ENCODE measurements at regions not wholly inside any gene's neighbourhood (a gene's known extent, or its start where the extent isn't known, plus 50 kb on each side); places are given as distances from the start of the nearest gene placed in this dataset.
A peak's percentile ranks its signal among the peaks of the same experiment; 100 is the strongest.

- no peak for FAIRE-seq
These were observed 103.4 kb downstream of the QRFPR start for GRCh38 chr4:121277194-121278105.

GRCh38 chr4:121273191-121273590 lies 107.6 kb downstream of the QRFPR start:
- no peak for FAIRE-seq

GRCh38 chr4:121272526-121272925 lies 108.3 kb downstream of the QRFPR start:
- no peak for FAIRE-seq

- FAIRE-seq = no peak
These were observed 106.3 kb upstream of the TNIP3 start for GRCh38 chr4:121270389-121270788.

- no peak for FAIRE-seq
These were observed 104.9 kb upstream of the TNIP3 start for GRCh38 chr4:121269001-121269400.

GRCh38 chr4:121266982-121267381 lies 102.9 kb upstream of the TNIP3 start:
- no peak for FAIRE-seq

- FAIRE-seq = no peak
These were observed 92.9 kb upstream of the TNIP3 start for GRCh38 chr4:121256887-121257466.

GRCh38 chr4:121255986-121256750 lies 92.0 kb upstream of the TNIP3 start:
- no peak for FAIRE-seq

GRCh38 chr4:121253961-121254360 lies 89.8 kb upstream of the TNIP3 start:
- FAIRE-seq = no peak

GRCh38 chr4:121252224-121252806 lies 88.2 kb upstream of the TNIP3 start:
- peak; percentile 45 for FAIRE-seq

- FAIRE-seq = no peak
These were observed 84.6 kb upstream of the TNIP3 start for GRCh38 chr4:121248747-121249146.

- no peak for FAIRE-seq
These were observed 82.6 kb upstream of the TNIP3 start for GRCh38 chr4:121246698-121247097.

- FAIRE-seq = no peak
These were observed 79.4 kb upstream of the TNIP3 start for GRCh38 chr4:121243485-121243884.

GRCh38 chr4:121242188-121242750 lies 78.1 kb upstream of the TNIP3 start:
- no peak for FAIRE-seq

GRCh38 chr4:121239951-121240350 lies 75.8 kb upstream of the TNIP3 start:
- FAIRE-seq = no peak

GRCh38 chr4:121238461-121238860 lies 74.3 kb upstream of the TNIP3 start:
- FAIRE-seq = no peak

GRCh38 chr4:121237069-121237399 lies 72.9 kb upstream of the TNIP3 start:
- FAIRE-seq = no peak

GRCh38 chr4:121236353-121237068 lies 72.4 kb upstream of the TNIP3 start:
- no peak for FAIRE-seq

- no peak for FAIRE-seq
These were observed 69.9 kb upstream of the TNIP3 start for GRCh38 chr4:121233982-121234381.

GRCh38 chr4:121229993-121230392 lies 65.9 kb upstream of the TNIP3 start:
- no peak for FAIRE-seq

GRCh38 chr4:121228848-121229247 lies 64.7 kb upstream of the TNIP3 start:
- no peak for FAIRE-seq

GRCh38 chr4:121227341-121227792 lies 63.2 kb upstream of the TNIP3 start:
- FAIRE-seq = no peak

Measured in islet of Langerhans (tissue), 1 donor.